ENCODE measurements at regions not wholly inside any gene's neighbourhood (a gene's known extent, or its start where the extent isn't known, plus 50 kb on each side); places are given as distances from the start of the nearest gene placed in this dataset.
"Not testable (repeated sequence)": the region's sequence is repeated elsewhere in the genome, so short reads cannot be mapped to it uniquely, and the experiment has no call there.

GRCh38 chr2:137879121-137879520, 85.2 kb upstream of the HNMT start:
- Mint-ChIP-seq H3K9me3 (peaks cover 0 to 6% (median 3%) of the 10 kb centered on the region in 6 donors), H3K4me3 (no peak overlapping the region), H3K27ac (no peak overlapping the region), H3K36me3 (no peaks in the 10 kb centered on the region), H3K27me3 (ENCODE audit: low read depth in 3 of 3) (peaks cover 0 to 3% (median 2%) of the 10 kb centered on the region in 3 donors), H3K4me1 (no peaks in the 10 kb centered on the region)
- DNase-seq: no peak

DNA sequence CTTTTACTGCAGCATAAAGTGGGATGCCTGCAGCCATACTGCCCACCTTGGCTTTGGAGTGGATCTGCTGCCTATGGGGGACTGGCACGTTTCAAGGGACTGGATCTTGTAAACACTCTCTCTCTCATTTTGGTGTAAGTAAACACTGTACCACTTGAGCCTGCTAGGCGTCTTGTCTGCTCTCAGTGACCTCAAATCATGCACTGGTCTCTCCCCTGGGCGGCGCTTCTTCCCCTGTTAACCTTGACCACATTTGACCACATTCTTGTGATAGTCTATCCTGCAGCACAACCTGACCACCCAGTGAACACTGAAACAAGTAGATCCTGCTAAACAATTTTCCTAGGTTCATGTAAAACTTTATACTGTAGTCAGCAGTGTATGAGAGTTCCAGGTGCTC, 82.6 kb upstream of the HNMT start:
- peaks cover 0 to 6% (median 3%) of the 10 kb centered on the region in 6 donors for H3K9me3 Mint-ChIP-seq
- no peak overlapping the region for H3K27ac Mint-ChIP-seq
- DNase-seq: no peak
- peaks cover 0 to 3% (median 2%) of the 10 kb centered on the region in 3 donors for H3K27me3 Mint-ChIP-seq (ENCODE audit: low read depth in 3 of 3)
- no peaks in the 10 kb centered on the region for H3K36me3 Mint-ChIP-seq
- H3K4me3 Mint-ChIP-seq: no peak overlapping the region
- H3K4me1 Mint-ChIP-seq: no peaks in the 10 kb centered on the region

DNA sequence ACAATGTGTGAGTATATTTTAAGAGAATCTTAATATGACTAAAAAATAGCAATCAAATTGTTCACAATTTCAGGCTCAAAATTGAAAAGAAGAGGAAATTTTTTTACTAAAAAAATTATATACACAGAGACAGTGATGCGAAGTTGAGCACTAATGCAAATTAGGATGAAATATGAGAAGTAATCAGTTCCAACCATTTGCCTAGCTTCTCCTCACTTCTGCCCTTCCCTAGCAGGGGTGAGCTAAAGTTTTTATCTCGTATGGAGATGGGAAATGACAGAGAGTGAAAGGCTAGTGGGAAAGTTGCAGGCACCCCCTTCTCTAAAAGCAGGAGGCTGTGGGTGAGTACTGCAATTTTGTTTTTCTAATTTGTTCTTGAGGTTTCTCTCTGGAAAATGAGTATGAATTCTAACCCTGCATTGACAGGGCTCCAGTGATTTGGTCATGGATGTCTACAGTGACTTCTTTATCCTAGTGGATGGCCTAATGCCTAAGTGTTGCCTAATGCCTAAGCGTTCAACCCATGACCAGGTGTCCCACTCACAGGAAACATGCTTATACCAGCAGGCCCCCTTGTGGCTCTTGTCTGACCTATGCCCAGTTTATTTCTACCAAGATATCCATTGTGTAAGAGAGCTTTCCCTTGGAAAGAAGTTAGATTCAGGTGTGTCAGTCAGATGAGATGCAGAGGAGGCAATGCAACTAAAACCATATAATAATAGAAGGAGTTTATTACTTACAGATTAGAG, 78.0 kb upstream of the HNMT start:
- Mint-ChIP-seq H3K4me1 (no peaks in the 10 kb centered on the region), H3K9me3 (peaks cover 0 to 3% (median 0%) of the 10 kb centered on the region in 6 donors)

GRCh38 chr2:137888845-137889244, 75.4 kb upstream of the HNMT start:
- H3K36me3 Mint-ChIP-seq: no peaks in the 10 kb centered on the region
- no peak for DNase-seq
- peaks cover 0 to 6% (median 0%) of the 10 kb centered on the region in 6 donors for H3K9me3 Mint-ChIP-seq
- H3K27me3 Mint-ChIP-seq (ENCODE audit: low read depth in 3 of 3): peaks cover 0 to 2% (median 1%) of the 10 kb centered on the region in 3 donors
- no peak overlapping the region for H3K27ac Mint-ChIP-seq
- H3K4me3 Mint-ChIP-seq: no peak overlapping the region
- H3K4me1 Mint-ChIP-seq: no peaks in the 10 kb centered on the region

More for the DNA sequence above, 78.0 kb upstream of the HNMT start:
- Mint-ChIP-seq H3K4me3 (no peak overlapping the region), H3K27ac (no peak overlapping the region), H3K36me3 (no peaks in the 10 kb centered on the region), H3K27me3 (ENCODE audit: low read depth in 3 of 3) (peaks cover 0 to 2% (median 2%) of the 10 kb centered on the region in 3 donors)
- DNase-seq: no peak

- DNase-seq: no peak
- peaks cover 0 to 2% (median 0%) of the 10 kb centered on the region in 3 donors for H3K27me3 Mint-ChIP-seq (ENCODE audit: low read depth in 3 of 3)
- H3K4me3 Mint-ChIP-seq: no peak overlapping the region
- H3K9me3 Mint-ChIP-seq: peaks cover 0 to 4% (median 0%) of the 10 kb centered on the region in 6 donors
- H3K27ac Mint-ChIP-seq: no peak overlapping the region
- no peaks in the 10 kb centered on the region for H3K4me1 Mint-ChIP-seq
- no peaks in the 10 kb centered on the region for H3K36me3 Mint-ChIP-seq
Measured at GRCh38 chr2:137892739-137893138, 71.5 kb upstream of the HNMT start.

GRCh38 chr2:137893145-137893544, 71.1 kb upstream of the HNMT start:
- Mint-ChIP-seq H3K27me3 (ENCODE audit: low read depth in 3 of 3) (peaks cover 0 to 2% (median 0%) of the 10 kb centered on the region in 3 donors), H3K27ac (no peak overlapping the region), H3K36me3 (no peaks in the 10 kb centered on the region), H3K4me3 (no peak overlapping the region), H3K9me3 (peaks cover 0 to 7% (median 0%) of the 10 kb centered on the region in 6 donors), H3K4me1 (no peaks in the 10 kb centered on the region)
- DNase-seq: no peak

GRCh38 chr2:137896467-137896866, 67.8 kb upstream of the HNMT start:
- no peak for DNase-seq
- H3K4me3 Mint-ChIP-seq: no peak overlapping the region
- peaks cover 0 to 6% (median under 1%) of the 10 kb centered on the region in 6 donors for H3K9me3 Mint-ChIP-seq
- peaks cover 0 to 2% (median 0%) of the 10 kb centered on the region in 3 donors for H3K27me3 Mint-ChIP-seq (ENCODE audit: low read depth in 3 of 3)
- H3K4me1 Mint-ChIP-seq: no peaks in the 10 kb centered on the region
- H3K27ac Mint-ChIP-seq: no peak overlapping the region
- H3K36me3 Mint-ChIP-seq: no peaks in the 10 kb centered on the region

- H3K36me3 Mint-ChIP-seq: no peaks in the 10 kb centered on the region
- H3K9me3 Mint-ChIP-seq: peaks cover 0 to 3% (median under 1%) of the 10 kb centered on the region in 6 donors
- H3K27ac Mint-ChIP-seq: no peak overlapping the region
- no peak for DNase-seq
- H3K27me3 Mint-ChIP-seq (ENCODE audit: low read depth in 3 of 3): peaks cover 0 to 2% (median 0%) of the 10 kb centered on the region in 3 donors
- no peaks in the 10 kb centered on the region for H3K4me1 Mint-ChIP-seq
- H3K4me3 Mint-ChIP-seq: no peak overlapping the region
Measured at GRCh38 chr2:137897082-137897481, 67.2 kb upstream of the HNMT start.

DNA sequence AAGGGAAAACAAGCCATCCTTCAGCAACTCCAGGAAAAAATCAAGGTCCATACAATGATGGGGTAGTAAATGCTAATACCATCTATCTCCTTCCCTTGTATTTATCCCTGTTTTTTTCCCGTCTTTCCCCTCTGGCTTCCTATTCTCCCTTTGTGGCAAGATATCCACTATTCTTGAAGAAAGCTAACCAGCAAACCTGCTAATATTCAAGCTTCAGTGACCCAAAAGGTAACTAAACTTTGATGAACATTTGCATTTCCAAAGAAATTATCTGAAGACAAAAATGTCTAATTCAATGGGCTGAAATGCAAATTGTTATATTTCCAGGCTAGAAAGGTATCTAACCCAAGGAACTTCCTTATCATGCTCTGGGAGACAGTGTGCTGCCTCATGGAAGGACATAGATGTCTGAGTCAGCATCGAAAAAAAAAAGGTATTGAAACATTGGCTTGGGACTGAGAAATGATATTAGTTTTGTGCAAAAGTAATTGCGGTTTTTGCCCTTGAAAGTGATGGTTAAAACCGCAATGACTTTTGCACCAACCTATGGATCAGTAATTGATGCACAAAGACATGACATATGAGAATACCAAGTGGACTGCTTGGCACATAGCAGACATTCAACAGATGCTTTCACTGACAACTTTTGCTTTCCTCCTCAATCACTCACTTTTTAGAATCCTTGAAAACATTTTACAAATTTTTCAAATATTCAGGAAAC, 63.7 kb upstream of the HNMT start:
- no peak overlapping the region for H3K27ac Mint-ChIP-seq
- H3K4me3 Mint-ChIP-seq: no peak overlapping the region
- DNase-seq: no peak
- peaks cover 0 to 3% (median 0%) of the 10 kb centered on the region in 6 donors for H3K9me3 Mint-ChIP-seq
- H3K27me3 Mint-ChIP-seq (ENCODE audit: low read depth in 3 of 3): no peaks in the 10 kb centered on the region
- no peaks in the 10 kb centered on the region for H3K4me1 Mint-ChIP-seq
- H3K36me3 Mint-ChIP-seq: no peaks in the 10 kb centered on the region

DNA sequence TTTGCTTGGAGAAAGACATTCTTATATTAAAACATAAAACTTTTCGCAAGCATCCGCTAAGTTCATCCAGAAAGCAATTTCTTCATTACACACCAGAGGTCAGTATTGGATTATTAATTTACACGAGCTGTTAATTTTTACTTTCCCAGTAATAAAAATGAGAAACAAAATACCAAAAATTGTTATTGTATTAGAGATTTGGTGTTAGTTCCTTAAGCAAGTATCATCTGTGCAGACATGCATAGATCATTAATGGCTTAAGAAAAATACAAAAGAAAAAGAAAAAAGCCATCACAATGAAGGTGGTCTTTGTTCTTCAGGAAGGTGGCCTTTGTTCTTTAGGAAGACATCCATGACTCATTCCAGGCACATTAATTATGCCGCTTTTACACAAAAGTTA, 53.6 kb upstream of the HNMT start:
- Mint-ChIP-seq H3K4me1 (no peaks in the 10 kb centered on the region), H3K27ac (no peak overlapping the region), H3K9me3 (peaks cover 0 to 4% (median 1%) of the 10 kb centered on the region in 6 donors), H3K36me3 (no peaks in the 10 kb centered on the region), H3K27me3 (ENCODE audit: low read depth in 3 of 3) (peaks cover 0 to 3% (median 2%) of the 10 kb centered on the region in 3 donors), H3K4me3 (no peak overlapping the region)
- no peak for DNase-seq

DNA sequence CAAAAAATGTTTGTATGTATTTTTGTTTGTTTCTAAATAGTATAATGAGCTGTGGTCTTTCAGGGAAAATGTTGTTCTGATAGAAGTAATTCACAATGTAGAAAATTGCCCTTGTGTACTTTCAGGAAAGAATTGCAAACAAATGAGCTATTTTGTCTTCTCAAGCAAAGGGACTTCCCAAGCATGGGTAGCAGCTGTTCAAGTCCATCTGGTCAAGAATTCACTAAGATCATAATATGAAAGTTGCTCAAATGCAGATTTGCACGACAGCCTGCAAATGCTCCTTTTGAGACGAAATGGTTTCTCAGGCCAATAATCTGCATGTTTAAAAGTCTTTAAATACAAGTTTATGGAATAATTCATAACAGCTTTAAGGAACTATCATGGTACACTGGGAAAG, 51.9 kb upstream of the HNMT start:
- no peak overlapping the region for H3K4me3 Mint-ChIP-seq
- H3K36me3 Mint-ChIP-seq: no peaks in the 10 kb centered on the region
- no peak for DNase-seq
- no peak overlapping the region for H3K27ac Mint-ChIP-seq
- no peaks in the 10 kb centered on the region for H3K4me1 Mint-ChIP-seq
- peaks cover 0 to 2% (median under 1%) of the 10 kb centered on the region in 3 donors for H3K27me3 Mint-ChIP-seq (ENCODE audit: low read depth in 3 of 3)
- H3K9me3 Mint-ChIP-seq: peaks cover 0 to 4% (median under 1%) of the 10 kb centered on the region in 6 donors

DNA sequence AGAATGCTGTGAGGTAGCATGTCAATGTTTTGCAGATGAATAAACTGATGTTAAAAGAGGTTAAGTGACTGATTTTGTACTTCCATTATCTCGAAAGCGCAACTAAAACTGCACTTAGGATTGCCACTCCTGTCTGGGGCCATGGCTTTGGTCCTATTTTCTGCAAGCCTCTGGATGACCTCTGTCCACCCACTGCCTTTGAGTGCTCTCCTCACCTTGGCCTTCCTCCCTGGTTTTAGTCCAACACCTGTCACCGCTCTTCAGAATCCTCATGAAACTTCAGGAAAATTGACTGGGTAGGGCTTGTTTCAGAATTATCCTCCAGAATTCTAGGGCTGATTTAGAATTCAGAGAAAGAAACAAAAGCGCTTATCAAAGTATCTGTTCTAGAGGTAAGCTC, 51.1 kb upstream of the HNMT start:
- DNase-seq: no peak
- Mint-ChIP-seq H3K4me1 (no peaks in the 10 kb centered on the region), H3K27me3 (ENCODE audit: low read depth in 3 of 3) (peaks cover 0 to 2% (median 0%) of the 10 kb centered on the region in 3 donors), H3K27ac (no peak overlapping the region), H3K36me3 (no peaks in the 10 kb centered on the region), H3K9me3 (peaks cover 0 to 4% (median 0%) of the 10 kb centered on the region in 6 donors), H3K4me3 (no peak overlapping the region)

DNA sequence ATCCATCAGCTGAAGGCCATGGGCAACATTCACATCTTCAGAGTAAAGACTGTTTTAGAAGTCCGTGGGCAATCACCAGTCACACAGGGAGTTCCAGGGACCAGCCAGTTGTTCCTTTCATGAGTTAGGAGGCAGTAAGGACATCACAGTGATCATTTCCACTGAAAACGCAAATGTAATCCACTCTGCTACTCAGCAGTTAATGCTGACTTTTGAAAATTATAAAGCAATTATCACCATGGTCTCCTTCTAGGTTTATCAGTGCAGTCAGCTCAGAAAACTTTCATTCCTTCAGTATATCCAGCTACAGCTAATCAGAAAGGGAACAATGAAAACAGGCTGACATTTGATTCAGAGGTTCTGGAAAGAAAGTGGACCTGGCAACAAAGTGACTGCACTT, 50.6 kb upstream of the HNMT start:
- H3K4me3 Mint-ChIP-seq; DNase-seq; H3K36me3 Mint-ChIP-seq; H3K27me3 Mint-ChIP-seq (ENCODE audit: low read depth in 3 of 3); H3K9me3 Mint-ChIP-seq; H3K27ac Mint-ChIP-seq; H3K4me1 Mint-ChIP-seq: not testable (repeated sequence)
